KBM-7 (cell line): ENCODE measurements at regions not wholly inside any gene's neighbourhood (a gene's known extent, or its start where the extent isn't known, plus 50 kb on each side); places are given as distances from the start of the nearest gene placed in this dataset.

Experiments used
- DNase-seq: peaks from one replicate; pipeline ENCODE4 v3.0.0-alpha.2; 2015
- in situ Hi-C: fragments of 300-500 bp; cut with MboI; formaldehyde crosslinking; loops from 2 replicates; pipeline ENCODE4 v1.14.3; 2020; ENCODE audit warnings: low sequenced_read_pairs, low pct_unique_long_range_greater_than_20kb, mixed read lengths

DNA sequence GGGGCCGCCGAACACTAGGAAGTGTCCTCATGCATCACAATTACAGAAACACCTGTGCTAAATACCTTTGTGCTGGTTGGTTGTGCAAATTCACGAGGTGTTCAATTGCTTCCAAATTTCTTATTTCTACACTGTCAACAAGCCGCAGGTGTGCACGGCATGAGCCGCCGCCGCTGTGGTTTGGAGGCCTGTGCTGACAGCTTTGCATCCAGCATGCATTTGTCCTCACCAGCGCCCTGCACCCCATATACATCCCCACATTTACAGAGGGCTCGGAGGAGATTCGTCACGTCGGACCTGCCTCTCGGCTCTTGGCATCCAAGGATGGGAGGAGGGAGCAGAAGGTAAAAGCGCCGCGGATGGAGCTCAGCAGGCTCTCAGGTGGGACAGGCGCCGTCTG is 305.3 kb upstream of the MKI67 start:
- in situ Hi-C loops, result no loop called here

DNA sequence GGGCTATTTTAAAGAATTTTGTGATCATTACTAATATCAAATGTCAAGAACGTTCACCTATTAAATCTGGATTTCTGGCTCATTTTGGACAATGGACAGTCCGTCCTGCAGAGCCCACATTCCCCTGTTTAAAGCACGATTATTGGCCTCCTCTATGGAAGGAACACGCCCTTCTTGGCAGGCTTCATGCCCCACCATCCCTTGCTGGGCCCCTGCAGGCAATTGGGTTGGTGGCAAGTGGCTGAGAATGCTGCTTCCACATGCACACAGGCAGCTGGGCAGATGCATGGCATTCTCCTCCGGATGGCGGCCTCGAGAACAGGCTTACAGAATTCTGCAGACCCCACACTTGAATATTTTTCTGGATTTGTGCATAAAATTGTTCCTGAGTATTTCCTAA is 305.8 kb upstream of the MKI67 start:
- in situ Hi-C loops, result no loop called here
- no peak for DNase-seq

More for the DNA sequence above, 305.3 kb upstream of the MKI67 start:
- DNase-seq, result no peak

DNA sequence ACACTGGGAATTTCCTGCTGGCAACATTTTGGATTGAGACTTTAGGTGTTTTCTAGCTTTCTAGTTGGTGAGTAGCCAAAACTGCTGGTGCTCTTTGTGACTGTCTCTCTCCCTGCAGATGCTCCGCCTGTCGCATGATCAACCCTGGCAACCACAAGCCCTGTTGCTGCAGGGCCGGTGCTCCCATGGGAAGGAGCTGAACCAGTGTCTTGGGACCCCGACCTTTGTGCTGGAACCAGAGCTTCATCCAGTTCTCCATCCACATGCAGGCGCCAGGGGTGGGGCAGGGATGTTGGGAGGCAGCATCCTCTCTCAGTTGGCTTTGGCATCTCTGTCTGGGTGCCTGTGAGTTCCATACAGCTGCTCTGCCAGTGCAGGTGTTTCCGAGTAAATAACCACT is 306.2 kb upstream of the MKI67 start:
- DNase-seq, result no peak
- in situ Hi-C loops, result no loop called here

DNA sequence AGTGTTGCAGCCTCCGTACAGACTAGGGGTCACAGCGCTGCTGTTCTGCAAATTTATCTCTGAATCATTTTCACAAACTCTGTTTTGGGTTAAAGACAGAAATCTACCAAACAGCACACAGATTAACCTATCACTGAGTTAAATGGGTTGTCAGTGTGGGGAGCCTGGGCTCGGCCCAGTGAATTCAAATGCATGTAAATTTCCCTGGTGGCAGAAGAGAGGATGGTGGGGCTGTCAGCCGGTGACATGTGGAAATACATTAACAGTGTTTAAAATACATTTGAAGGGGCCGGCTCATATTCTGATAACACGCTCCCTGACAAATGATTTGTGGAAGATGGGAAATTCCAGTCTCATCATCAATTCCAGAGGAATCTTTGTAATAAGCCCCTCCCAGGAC is 309.6 kb upstream of the MKI67 start:
- in situ Hi-C loops, result no loop called here
- no peak for DNase-seq

DNA sequence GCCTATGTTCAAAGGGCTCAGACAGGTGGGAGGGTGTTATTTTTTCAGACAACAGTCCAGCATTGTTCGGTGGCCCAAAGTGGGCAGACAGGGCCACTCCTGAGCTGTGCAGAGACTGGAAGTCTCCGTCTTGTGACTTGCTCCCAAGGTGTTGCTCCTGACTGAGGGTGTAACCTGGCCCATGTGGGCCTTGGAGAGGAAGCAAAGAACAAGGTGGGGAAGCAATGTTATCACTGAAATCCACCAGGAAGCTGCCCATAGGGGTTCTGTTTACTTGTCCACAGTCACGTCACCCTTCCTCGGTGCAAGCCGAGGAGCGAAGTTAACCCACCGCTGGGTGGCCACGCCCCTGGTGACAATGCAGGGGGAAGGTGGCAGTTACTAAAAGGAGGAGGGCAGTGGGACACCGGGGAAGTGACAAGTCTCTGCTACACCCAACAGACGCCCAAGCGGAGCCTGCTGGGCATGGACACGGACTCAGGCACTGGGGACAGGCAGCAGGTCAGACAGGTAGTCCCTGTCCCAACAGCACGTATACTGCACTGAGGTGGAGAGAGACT is 311.6 kb upstream of the MKI67 start:
- in situ Hi-C loops, result no loop called here
- no peak for DNase-seq

DNA sequence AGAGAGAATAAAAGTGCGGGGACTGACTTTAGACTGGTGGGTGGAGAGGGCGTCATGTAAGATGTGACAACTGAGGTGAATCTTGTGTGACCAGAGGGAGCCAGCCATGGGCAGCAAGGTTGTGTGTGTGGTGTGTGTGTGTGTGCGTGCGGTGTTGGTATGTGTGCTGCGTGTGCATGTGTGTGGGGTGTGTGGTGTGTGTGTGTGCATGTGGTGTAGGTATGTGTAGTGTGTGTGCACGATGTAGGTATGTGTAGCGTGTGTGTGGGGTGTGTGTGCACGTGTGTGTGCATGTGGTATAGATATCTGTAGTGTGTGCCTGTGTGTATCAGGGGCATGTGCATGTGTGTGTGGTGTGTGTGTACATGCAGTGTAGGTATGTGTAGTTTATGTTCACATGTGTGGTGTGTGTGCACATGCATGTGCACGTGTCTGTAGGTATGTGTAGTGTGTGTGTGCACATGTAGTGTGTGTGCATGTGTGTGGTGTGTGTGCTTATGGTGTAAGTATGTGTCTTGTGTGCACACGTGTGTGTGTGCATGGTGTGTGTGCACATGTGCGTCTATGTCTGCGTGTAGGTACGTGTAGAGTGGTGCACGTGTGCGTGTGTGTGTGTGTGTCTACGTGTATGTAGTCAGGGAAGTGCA is 312.3 kb upstream of the MKI67 start:
- in situ Hi-C loops, result no loop called here
- DNase-seq, result no peak

DNA sequence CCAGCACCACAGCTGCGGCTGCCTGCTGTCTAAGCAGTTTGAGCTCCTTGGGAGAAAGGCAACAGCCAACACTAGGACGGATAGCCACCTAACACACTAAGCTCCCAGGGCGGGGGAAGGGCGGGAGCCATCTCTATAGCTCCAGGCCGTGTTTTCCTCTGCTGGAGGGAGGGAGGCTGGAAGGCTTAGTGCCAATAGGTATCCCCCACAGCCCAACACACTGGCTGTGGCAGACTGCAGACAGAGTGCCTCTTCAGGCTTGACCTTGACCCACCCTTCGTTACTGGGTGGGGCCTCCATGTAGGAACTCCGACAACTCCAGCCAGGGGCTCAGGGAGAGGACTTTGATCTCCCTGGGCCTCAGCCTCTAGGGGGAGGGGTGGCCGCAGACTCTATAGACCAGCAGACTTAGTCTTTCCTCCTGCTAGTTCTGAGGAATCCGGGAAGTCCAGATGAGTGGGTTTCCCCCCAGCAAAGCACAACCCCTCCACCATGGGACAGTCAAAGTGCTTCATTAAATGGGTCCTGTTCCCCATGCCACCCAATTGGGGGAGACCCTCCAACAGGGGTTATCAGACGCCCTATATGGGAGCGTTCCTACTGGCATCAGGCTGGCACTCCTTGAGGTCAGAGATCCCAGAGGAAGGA is 314.4 kb upstream of the MKI67 start:
- no peak for DNase-seq
- in situ Hi-C loops, result no loop called here

DNA sequence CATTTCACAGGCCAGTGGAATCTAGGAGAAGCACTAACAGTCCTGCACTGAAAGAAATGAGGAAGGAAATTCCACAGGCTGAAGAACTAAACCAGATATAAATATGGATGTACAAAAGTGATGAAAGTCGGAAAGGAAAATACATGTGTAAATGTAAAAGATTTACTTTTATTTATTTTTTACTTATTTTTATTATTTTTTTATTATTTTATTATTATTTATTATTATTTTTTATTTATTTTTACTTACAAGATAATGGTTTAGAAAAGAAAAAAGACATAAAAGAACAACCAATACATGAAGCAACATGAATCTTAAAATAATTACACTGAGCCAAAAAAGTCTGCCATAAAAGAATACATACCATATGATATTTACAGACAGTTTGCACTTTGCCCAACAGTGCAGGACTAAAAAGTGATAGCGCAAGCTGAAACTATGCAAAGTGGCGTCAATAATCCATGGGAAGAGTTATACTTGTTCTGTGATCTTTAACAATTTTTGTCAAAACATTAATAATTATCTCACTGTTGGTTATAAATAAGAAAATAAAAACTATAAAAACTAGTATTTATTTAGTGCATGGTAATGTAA is 317.8 kb upstream of the MKI67 start:
- no peak for DNase-seq
- in situ Hi-C loops, result no loop called here

DNA sequence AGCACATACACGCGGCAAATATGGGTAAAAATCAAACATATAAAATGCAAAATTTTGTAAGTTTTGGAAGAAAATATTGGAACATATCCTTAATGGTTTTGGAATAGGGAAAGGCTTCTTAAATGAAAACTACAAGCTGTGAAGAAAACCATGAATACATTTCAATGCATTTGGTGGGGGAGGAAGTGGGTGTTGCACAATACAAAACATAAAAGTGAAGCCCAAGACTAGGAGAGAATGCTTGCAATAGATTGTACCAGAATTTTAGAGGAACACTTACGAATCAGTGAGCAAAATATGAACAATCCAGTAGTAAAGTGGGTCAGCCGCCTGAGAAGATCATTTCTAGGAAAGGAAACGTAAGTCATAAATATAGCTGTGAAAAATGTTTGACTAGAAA is 322.6 kb upstream of the MKI67 start:
- in situ Hi-C loops, result no loop called here
- peak; percentile 3 for DNase-seq

DNA sequence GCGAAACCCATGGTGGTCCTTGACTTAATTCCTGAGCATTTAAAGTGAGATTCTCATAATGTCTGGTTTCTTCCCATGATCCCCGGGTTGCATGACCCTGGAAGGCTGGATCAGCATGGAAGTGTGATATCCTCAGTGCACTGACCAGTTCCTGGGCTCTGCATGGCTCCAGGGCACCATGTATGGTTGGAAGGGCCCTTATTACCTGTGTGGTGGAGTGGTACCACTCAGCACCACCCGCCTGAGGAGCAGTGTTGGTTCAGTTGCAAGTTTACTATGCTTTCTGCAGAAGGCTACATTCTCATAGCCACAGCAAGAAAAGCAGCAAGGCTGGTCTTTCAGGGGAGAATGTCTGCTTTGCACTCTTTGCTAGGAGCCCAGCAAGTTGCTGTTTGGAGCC is 325.7 kb upstream of the MKI67 start:
- no peak for DNase-seq
- in situ Hi-C loops, result no loop called here

DNA sequence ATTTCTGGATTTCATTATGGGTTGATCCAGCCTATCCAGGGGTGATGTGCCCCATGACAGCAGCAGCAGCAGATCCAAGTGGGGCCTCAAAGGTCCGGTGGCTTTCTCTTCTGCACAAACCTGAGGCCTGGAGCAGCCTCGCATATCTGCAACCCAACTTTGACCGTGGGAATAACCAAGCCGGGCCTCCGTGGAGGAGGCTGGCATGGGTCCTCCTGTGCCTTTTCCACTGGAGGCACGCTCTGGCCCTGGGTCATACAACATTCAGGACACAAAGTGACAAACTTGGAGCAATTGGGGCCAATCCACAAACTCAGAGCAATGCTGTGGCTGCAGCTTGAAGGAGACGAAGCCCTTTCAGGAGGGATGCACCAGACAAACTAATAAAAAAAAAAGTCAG is 330.0 kb upstream of the MKI67 start:
- in situ Hi-C loops, result no loop called here
- no peak for DNase-seq

DNA sequence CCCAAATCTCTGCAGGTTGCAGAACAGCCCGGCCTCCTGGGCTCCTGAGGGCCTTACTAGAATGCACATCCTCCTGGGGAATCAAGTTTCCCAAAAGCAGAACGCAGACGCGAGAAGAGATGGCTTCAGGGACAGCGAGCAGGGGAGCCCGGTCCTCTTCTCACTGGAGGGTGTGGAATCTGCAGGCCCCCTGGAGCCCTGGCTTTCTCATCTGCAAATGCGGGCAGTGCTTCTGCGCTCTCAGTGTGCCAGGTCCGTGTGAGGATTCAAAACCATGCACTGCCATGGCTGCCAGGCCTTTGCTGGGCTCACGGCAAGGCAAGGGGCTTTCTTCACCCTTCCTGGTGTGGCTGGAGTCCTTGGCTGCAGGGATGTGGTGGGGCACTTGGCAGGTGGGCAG is 330.9 kb upstream of the MKI67 start:
- DNase-seq, result no peak
- in situ Hi-C loops, result no loop called here

DNA sequence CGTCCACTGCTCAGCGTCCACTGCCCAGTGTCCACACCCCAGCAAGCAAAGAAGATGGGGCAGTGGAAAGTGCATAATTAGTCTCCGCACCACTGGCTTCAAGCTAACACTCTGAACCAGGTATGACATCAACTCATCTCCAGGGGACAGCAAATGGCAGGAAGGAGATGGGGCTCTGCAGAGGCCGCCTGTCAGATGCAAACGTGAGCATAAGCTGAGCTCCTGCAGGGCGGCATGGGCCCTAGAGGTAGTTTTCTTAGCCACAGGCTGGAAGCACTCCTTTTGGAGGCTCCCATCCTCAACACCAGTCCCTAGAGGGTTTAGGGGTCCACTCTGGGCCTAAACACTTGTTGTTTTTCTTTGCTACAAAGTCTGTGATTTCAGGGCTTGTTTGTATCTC is 335.8 kb upstream of the MKI67 start:
- in situ Hi-C loops, result no loop called here
- DNase-seq, result no peak

DNA sequence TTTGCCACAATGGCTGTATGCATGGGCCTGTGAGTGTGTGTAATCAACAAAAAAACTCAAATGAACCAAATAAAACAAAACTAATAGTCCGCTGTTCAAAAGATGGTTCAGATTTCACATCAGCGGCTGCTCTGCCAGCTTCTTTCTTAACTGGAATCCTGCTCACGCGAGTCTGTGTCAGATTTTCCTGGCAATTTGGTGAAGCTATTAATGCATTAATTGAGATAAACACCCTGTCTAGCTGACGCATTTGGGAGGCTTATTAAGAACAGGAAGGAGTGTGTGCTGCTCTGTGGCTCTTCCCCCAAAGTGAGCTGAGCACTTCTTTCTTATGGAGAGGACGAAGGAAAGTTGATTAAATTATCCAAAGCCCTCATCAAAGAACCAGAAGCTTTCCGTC is 336.6 kb upstream of the MKI67 start:
- no peak for DNase-seq
- in situ Hi-C loops, result no loop called here

DNA sequence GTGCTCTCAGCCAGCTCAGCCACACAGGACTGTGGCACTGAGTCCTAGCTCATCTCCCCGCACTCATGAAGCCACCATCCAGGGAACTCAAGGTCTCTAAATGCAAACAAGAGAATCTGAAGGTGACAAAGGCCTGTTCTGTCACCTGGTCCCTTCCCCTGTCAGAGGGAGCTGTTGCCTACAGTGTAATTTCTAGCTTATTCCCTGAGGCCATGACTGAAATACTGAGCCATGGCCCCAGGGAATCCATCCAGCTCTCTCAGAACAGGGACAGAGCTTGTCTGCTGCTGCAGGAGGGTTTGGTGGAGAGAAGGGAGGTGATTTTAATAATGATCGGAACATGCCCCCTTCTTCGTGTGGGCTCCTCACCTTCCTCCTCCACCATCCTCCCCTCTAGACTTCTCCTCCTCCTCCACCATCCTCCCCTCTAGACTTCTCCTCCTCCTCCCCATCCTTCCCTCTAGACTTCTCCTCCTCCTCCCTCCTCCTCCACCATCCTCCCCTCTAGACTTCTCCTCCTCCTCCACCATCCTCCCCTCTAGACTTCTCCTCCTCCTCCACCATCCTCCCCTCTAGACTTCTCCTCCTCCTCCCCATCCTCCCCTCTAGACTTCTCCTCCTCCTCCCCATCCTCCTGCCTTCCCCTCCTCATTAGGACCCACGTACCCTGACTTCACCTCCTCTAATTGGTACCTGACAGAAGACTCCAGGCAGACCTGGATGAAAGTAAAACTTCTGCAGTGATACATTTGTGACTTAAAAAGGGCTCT is 338.0 kb upstream of the MKI67 start:
- in situ Hi-C loops, result no loop called here
- DNase-seq, result peak; percentile 5

DNA sequence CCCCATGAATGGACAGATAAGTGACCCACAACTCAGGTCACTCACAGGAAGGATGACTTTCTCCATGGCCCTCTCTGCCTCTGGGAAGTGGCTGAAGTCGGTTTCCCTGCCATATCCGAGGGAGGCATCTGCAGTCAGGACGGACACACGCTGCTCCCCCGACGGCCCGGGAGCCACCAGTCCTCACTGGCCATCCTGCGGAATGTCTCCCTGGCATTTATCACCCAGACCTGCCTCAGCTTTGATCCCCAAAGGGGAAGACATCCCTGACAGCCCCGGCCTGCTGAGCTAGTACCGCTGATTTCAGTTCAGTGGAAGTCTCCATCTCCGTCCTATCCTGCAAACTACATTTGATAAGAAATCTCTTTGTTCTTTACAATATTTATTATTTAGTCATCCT is 339.5 kb upstream of the MKI67 start:
- DNase-seq, result no peak
- in situ Hi-C loops, result no loop called here

DNA sequence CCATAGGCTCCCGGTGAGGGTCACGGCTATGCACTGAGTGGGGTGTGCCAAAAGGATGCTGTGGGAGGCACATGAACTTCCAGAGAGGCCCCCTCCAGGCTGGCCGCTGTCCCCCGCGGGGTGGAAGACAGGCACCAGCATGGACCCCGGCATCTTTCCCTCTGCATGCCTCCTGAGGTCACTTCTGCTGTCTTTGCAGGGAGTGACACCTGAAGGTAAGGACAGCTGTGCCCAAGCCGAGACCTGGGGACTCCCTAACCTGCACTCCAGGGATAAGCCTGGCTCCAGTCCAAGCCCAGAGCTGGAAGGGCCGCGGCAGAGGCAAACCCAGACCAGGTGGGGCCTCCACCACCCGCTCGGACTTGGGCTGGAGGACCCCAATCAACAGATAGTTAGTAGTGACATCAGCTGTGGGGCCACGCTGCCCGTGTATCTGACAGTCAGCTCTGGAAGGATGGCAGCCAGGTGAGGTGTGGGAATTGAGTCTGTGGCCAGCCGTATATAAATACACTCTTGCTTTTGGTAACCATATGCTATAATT is 340.7 kb upstream of the MKI67 start:
- in situ Hi-C loops, result no loop called here
- no peak for DNase-seq

DNA sequence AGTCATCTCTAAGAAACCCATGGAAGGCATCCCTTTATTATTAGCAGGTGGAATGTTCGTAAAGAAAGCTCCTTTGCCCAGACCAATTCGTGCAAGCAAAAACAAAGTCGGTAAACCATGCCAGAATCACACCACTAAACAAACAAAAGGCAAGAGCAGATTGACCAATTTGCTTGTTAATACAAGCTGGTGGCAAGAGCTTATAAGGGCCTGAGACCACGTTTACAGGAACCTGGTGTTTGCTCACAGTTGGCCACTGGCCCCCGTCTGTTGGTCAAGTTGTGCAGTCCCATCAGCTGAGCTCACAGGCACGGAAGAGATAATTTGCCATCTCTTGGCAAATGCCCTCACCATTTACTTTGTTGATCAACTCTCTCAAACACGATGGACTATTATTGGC is 342.2 kb upstream of the MKI67 start:
- in situ Hi-C loops, result no loop called here
- DNase-seq, result no peak

DNA sequence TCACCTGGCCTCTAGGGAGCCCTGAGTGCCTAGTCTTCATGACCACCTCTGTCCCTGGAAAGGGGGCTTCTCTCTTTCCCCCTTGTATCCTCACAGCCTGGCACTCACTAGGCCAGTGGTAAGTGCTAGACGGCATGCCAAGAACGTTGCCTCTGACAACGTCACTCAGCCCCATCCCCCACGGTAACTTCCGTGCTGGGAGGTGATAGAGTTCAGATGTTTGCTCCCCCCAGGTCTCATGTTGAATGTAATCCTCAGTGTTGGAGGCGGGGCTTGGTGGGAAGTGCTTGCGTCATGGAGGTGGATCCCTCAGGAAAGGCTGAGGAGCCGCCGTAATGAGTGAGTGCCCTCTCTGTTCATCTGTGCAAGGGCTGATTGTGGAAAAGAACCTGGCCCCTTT is 343.3 kb upstream of the MKI67 start:
- no peak for DNase-seq
- in situ Hi-C loops, result no loop called here
